Esophagus muscularis mucosa (tissue), 3 donors: ENCODE measurements at regions not wholly inside any gene's neighbourhood (a gene's known extent, or its start where the extent isn't known, plus 50 kb on each side); places are given as distances from the start of the nearest gene placed in this dataset.

Experiments
- POLR2AphosphoS5 ChIP-seq, 2 donors: sonication (generic); formaldehyde crosslinking; IDR thresholded peaks; one replicate each; pipeline ENCODE4 v1.6.1; 2017; ENCODE audit warnings: antibody characterized with exemption in 2 of 2
- TF ChIP-seq, protein P1 (sequence below), 3 experiments: fragments of 200-600 bp in 2 of 3; fragments of 450-650 bp in 1 of 3; sonication (generic) in 2 of 3; IDR thresholded peaks; one replicate each; pipeline ENCODE4 v1.5.1; 2017 to 2019; ENCODE audit warnings: antibody characterized with exemption in 3 of 3, mild to moderate bottlenecking in 2 of 3, moderate library complexity in 1 of 3

DNA sequence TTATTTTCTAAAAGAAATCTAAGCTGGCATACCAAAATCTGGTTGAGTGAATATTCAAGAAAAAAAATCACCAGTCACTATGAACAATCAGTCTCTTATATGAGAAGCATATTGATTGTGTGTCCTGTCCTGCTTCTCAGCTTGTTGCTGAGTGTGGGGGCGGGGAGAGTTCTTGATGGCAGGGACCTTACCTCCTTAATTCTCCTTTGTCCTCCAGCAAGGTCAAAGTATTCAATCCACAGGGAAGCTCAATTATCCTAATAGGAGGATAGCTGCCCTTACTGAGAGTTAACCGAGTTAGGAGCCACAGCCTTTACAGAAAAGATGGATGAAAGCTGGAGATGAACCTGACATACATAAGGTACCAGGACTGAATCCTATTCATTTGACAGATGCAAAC, 154.0 kb downstream of the LY86 start:
- TF ChIP-seq, protein P1, sequence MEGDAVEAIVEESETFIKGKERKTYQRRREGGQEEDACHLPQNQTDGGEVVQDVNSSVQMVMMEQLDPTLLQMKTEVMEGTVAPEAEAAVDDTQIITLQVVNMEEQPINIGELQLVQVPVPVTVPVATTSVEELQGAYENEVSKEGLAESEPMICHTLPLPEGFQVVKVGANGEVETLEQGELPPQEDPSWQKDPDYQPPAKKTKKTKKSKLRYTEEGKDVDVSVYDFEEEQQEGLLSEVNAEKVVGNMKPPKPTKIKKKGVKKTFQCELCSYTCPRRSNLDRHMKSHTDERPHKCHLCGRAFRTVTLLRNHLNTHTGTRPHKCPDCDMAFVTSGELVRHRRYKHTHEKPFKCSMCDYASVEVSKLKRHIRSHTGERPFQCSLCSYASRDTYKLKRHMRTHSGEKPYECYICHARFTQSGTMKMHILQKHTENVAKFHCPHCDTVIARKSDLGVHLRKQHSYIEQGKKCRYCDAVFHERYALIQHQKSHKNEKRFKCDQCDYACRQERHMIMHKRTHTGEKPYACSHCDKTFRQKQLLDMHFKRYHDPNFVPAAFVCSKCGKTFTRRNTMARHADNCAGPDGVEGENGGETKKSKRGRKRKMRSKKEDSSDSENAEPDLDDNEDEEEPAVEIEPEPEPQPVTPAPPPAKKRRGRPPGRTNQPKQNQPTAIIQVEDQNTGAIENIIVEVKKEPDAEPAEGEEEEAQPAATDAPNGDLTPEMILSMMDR (IDR thresholded peaks at IDR 0.05), result no peak
- TF ChIP-seq POLR2AphosphoS5 (IDR thresholded peaks at IDR 0.05), result no peak
